G401.6 (cell line): ENCODE measurements at regions not wholly inside any gene's neighbourhood (a gene's known extent, or its start where the extent isn't known, plus 50 kb on each side); places are given as distances from the start of the nearest gene placed in this dataset.

Experiments
- FAIRE-seq: peaks from 2 replicates; lab custom pipeline; 2012; peaks lifted over from hg19 to GRCh38; lab: Jason Lieb, UNC

DNA sequence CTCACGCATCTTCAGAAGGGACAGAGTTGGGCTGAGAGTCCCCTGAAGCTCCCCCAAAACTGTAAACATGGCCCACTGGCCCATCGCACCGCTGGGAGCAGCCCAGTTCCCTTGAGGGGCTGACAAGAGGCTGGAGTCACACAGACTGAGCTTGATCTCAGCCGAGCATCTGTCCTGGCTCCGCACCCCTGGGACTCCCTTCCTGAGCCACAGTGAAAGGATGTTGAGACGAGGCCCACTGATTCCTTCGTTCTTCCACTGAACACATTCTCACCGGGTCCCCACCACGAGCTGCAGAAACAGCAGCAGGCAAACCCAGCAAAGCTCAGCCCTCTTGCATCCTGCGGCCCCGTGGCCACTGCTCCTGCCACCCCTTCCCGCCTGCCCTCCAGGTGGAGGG lies 145.9 kb upstream of the CIBAR2 start:
- FAIRE-seq: no peak

DNA sequence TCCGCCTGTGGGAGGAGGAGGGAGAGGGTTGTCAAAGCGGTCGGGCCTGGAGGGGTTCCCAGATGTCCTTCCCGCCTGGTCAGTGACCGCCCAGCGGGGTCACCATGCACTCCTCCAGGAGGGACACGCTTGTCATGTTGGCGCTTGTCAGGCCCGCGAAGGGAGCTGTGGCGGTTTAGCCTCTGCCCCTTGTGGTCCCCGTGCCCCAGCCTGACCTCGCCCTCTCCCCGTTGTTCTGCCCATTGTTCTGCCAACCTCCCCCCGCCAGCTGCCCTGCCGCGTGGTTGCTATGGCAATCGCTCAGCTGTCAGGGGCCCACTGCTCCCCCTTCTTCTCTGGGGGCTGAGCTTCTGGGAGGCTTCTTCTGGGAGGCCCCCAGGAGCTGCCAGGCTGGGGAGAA lies 146.4 kb upstream of the CIBAR2 start:
- no peak for FAIRE-seq

DNA sequence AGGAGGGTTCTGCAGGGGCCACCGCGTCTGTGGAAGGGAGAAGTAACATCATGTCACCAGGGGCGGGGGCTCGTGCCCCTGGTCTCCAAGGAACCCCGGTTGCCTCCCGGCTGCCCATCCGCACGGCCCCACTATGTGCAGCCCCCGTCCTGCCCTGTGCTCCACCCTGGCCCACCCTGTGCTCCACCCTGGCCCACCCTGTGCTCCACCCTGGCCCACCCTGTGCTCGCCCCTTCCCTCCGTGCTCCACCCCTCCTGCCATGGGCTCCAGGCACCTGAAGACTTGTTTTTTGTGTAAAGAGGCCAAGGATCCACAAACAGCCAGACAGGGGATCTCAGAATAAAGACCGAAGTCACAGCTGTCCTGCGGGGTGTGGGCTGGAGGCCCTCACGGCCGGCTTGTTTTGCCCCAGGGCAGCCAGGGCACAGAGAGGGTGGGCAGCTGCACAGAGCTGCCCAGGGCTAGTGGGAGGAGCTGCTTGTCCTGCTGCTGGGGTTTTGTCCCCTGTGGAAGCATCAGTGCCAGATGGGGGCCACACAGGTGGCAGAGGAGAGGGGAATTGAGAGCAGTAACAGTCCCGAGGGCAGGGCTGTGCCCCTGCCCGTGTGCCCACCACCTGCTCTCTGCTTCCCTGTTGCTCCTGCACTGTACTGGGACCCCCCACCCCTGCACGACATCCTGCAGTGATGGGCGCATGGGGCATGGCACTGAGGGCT lies 147.0 kb upstream of the CIBAR2 start:
- no peak for FAIRE-seq

DNA sequence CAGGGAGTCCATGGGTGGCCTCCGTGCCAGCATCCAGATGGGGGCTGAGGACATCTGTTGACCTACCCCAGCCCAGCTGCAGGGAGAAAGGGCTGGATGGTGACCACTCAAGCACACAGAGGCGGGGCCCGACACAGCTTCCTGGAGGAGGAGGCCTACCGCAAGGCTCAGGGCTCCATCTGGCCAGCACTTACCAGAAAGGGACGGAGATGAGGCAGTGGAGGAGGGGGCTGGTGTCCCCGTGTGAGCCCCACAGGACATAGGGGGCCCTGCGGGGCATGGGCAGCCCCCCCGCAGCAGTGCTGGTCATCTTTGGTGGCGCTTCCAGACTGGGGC lies 147.5 kb upstream of the CIBAR2 start:
- FAIRE-seq: no peak

DNA sequence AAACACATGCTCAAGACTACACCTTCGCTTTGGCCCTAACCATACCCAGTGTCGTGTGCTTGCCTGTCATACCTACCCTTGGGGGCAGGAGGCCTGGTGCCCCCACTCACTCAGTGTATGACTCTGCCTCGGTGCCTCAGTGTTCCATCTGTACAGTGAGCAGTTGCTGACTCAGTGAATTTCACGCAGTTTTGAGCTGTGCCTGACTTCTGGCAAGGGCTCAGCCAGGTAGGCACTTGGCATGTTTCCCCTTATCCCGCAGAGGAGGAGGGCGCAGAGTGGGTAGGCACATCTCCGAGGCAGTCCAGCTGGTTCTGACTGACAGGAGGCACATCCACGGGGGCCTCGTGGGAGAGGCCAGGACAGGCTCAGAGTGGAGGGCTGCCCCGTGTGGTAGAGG lies 148.9 kb upstream of the CIBAR2 start:
- no peak for FAIRE-seq

DNA sequence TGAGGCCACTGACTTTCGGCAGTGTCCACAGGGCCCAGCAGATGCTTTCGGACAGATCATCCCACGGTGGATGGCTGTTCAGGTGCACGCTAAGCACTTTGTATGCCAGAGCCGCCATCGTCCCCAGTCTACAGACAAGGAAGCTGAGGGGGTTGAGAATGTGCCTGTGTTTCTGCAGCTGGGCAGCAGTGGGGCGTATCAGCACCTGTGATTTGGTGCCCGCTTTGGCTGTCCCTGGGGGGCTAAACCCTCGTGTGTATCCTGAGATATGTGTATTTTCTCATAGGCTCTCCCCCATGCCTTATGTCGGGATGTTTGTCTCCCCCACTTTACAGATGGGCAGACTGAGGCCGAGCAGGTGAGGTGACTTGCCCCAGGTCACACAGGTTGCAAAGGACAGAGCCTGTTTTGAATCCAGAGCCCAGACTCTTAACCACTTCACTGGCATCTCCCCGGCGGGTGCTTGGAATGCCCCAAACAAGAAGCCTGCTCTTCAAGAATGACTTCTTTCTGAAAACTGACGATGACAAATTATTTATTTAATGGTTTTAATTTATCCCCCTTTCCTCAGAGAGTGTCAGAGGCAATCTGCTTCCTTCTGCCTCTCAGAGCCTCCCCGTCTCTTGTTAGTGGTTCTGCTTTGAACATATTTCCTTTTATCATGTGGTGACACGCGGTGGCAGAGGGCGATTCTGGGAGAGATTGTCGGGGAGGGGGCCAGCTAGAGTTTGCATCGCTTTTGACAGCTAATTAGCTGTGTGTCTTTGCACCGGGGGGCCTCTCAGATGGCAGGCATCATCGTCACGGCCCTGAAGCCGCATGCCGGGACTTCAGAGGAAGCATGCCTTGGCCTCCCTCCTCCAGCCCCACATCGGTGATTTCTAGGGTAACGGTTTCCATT lies 149.6 kb upstream of the CIBAR2 start:
- no peak for FAIRE-seq

DNA sequence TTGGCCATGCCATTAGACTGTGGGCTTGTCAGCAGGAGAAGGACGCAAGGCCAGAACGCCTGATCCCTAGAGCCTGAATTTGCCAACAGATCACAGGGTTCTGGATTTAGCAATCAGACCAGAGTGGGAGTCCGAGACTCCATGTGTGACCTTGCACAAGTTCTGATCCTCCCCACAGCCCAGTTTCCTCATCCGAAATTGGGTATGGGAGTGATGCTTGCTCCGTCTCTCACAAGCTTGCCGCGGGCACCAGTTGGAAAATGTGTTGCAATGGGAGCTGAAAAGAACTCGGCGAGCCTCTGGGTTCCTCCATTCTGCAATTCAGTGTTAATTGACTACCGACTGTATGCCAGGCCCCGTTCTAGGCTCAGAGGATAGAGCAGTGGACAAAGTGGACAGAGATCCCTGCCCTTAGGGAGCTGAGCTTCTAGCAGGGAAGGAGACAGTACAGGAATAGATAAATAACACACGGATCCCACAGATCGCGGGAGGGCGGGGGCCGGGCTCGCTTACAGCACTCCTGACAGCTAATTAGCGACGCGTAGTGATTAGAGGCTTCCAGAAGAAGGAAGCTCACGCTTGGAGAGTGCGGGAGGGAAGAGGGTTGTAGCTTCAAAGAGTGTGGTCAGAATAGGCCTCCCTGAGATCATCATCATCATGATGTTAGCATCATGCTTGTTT lies 150.4 kb upstream of the CIBAR2 start:
- no peak for FAIRE-seq

DNA sequence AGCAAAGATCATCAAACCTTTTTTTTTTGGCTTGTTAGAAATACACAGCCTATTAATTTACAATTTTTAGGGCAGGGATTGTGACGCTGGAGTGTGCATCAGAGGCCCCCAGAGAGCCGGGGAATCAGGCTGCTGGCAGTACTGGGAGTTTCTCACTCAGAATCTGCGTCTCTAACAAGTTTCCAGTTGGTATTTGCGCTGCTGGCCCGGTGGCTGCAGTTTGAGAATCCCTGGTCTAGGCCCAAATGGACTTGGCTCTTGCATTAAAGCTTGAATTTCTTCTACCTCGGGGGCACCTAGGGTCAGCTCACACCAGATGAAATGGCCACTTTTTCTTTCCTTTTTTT lies 150.9 kb upstream of the CIBAR2 start:
- no peak for FAIRE-seq

DNA sequence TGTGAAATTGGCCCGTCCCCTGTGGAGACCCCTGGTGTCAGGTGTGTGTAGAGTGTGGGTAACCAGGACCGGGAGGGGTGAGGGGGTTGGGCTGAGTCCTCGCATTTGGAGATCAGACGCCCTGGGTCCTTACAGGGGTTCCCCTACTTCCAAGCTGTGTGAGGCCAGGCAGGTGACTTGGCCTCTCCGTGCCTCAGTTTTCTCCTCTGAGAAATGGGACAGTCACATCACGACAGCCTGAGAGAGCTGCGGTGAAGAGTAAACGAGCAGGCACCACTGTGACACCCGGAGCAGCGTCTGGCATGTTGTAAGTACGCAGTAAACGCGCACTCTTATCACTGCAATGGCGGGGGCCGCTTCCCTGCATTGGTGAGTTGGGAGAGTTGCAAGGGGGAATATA lies 152.5 kb upstream of the CIBAR2 start:
- no peak for FAIRE-seq

DNA sequence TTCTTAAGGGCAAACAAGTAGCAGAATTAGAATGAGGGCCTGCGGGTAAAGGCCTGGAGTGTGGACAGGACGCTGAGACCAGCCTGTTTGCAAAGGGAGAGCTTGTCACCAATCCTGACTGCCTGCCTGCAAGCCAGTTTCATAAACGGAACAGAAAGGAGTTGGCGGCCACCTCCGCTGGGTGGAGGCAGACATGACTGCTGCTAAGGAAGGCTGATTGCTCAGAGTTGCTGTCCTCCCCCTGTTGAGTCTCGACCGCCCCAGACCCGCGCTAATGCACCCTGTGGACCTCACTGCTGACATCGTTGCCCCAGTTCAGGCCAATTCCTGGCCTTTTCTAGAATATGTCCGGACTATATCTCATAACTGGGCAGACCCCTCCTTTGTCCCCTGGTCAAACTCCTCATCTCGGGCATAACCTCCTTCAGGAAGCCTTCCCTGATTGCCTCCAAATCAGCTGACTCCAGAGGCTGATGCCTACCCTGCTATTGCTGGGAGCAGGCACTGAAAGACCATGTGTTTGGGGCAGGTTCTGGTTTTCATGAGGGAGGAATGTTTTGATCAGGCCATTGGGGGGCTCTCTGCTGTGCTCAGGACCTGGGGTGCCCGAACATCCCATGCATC lies 153.0 kb upstream of the CIBAR2 start:
- FAIRE-seq: no peak

DNA sequence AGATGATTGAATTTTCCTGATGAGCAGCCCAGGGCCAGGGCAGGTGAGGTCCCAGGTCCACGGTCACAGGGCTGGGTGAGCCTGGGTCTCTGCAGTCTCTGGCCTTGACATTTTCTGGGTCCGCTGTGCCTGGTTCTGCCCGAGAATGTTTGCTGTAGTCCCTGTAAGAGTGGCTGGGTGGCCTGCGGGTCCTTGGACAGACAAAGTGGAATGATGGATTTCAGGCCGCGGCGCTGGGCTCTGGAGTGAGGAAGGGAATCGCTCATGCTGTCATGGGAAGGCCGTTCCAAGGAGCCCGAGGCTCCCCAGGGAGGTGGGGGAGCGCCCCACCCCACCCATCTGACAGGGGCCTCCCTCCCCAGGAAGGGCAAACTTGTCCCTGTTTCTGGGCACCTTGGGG lies 153.5 kb upstream of the CIBAR2 start:
- FAIRE-seq: no peak

DNA sequence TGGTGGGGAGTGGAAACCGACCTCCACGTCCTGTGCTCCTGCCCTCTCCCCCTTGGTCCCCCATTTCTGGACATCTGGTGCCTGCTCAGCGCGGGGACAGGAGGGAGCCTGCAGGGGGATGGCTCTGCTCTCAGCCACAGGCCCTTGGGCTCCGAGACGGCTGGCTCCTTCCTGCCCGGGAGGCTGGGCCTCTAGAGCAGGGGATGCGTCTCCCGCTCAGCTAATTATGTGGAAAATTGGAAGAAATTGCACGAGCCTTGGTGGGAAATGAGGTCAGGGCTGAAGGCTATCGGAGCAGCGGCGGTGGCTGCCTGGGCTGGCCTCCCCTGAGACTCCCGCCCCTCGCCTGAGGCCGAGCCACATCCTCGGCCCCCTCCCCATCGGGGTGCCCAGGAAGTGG lies 154.6 kb upstream of the CIBAR2 start:
- FAIRE-seq: no peak

DNA sequence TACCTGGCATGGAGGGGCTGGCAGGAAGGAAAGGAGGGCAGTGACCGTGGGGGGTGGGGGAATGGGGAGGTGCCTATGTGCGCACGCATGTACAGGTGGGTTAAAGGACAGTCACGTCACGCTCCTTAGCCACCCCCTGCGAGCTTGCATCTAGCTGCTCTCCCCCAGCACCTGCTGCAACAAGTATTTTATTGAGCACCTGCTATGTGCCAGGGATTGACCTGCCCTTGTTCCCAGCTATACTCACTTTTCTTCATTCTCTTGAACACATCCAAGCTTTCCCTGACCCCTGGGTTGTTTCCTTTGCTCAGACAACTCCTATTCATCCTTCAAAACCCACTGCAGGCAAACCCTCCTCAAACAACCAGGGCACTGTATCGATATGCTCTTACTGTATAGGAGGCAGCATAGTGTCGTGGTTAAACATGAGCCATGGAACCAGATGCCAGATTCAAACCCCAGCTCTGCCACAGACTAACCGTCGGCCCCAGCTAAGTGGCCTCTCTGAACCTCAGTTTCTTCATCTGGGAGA lies 155.2 kb upstream of the CIBAR2 start:
- FAIRE-seq: no peak

DNA sequence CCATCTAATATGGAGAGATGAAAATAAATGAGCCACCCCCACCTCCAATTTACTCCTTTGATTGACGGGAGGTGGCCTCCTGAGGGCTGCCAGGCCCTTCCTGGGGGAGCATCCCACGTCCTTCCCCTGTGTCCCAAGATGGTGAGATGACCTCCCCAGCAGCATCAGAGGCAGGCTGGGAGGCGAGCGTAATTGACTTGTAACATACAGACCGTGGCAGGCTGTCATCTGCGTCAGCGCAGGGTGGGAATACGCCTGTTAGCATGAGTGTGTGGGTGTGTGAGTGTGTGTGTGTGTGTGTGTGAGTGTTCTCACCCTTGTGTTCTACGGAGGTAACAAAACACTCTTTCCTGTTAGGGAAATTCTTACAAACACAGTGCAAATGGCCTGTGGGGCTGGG lies 156.9 kb upstream of the CIBAR2 start:
- FAIRE-seq: no peak

DNA sequence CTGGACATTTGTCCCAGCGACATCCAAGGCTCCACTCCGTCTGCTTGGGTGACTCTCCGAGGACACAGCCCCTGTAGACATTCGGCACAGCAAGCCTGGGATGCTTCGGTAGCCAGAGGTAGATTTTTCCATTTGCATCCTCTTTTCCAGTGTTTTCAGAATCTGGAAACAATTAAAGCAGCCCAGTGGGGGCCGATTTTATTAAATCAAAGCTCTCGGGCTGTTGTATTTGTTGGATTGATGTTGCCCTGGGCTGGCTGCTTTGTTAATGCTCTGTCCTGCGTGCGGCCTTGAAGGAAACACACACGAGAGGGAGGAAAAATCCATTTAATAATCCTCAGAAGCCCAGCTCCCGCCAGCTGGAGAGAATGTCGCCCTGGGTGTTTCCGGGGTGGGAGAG lies 158.1 kb upstream of the CIBAR2 start:
- no peak for FAIRE-seq

DNA sequence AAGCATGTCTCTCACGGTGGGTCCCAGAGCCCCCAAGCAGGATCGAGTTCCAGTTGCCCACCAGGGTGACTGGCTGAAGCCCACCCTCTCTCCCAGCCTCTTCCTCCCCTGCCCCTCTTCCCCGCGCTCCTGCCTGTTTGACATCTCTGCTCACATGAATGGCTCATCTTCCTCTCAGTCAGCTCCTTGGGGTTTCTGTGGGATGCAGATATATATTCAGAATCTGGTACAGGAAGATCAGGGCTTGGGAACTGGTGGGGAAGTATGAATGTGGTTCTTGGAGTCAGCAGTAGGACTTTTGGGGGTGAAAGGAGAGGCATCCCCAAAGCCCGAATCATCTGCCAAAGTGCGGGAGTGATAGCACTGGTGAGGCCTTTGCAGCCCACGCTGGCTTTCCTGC lies 158.9 kb upstream of the CIBAR2 start:
- FAIRE-seq: no peak

DNA sequence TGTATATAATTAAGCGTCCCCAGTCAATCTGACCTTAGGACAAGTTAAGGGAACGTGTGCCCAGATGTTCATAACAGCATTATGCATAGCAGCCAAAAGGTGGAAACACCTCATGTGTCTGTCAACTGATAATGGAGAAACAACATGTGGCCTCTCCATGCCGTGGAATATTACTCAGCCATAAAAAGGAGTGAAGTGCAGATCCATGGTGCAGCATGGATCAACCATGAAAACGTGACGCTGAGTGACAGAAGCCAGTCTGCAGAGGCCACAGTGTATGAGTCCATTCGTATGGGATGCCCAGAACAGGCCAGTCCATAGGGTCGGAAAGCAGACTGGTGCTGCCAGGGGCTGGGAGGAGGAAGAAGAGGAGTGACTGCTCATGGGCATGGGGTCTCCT lies 161.0 kb upstream of the CIBAR2 start:
- FAIRE-seq: no peak

DNA sequence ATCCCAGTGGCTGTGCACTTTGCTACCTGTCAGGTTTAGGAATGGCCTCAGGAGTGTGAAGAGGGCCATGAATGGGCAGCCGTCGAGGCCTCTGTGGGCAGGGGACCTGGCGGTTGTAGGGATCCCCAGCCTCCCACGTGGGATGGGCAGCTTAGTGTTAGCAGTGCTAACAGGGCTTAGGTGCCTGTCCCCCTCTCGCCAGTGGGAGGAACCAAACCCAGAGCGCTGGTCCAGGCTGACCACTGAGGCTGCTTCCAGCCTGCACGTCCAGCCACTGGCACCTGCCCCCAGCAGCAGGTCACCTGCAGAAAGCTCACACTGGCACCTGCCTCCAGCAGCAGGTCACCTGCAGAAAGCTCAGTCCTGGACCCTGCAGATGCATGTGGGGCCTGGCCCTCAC lies 162.2 kb upstream of the CIBAR2 start:
- FAIRE-seq: no peak

DNA sequence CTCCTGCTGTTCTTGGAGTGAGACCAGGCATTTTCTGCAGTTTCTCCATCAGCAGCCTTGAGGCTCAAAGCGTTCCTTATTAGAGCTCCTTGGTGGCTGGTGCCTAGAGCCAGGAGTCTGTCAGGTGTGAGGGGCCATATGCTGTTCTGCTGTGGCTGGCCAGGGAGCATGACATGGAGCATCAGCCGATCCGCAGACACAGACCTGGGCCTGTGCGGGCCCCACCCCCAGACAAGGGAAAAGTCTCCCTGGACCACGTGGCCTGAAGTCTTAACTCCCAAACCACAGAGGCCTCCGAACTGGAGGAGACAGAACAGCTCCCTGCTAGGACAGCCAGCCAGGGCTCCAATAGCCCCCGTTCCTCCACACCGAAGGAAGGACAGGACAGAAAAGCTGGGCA lies 162.7 kb upstream of the CIBAR2 start:
- no peak for FAIRE-seq

DNA sequence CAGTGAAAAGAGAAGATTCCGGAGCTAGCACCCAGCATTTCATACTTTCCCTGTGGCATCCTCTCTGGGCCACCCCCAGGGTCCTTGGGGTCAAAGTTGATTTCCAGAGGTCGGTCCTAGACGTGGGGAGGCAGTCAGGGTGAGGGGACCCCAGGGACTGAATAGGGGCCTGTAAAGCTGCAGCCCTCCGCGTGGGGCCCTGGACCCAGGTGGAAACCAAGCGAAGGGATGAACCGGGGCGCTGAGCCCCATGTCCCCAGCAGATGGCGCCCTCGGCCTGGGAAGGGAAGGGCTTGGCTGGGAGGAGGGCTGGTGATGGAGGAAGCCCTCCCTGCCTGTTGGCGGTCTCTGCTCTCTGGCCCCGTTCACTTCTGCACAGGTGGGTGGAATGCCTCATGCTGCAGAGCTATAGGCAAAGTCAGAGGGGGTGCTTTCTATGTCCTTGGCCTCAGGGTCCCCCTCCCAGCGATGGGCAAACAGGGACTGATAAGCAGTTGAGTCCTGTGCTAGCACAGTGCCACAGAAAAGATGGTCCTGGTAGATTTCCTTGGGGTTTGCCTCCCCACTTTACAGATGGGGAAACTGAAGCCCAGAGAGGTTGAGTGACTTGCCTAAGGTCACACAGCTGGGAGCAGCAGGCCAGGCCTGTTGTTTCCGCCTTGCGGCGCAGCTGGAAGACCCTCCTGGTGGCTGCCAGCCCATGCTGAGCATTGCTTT lies 163.4 kb upstream of the CIBAR2 start:
- FAIRE-seq: peak; percentile 42

DNA sequence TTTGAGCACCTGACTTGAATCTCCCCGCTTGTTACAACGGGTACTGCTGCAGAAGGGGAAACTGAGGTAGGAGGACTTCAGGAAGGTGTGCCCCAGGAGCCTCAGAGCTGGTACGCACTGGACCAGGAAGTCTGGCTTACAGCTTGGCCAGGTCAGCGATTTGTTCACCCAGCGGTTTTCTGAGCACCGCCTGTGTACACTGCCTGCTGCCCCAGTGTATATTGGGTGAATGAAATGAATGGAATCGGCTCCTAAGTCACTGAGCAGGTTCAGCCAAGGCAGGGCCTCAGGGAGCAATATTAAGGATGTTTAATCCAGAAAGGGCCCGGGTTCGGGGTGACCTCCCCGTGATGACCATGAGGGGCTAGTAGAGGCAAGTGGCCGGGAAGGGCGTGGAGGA lies 164.0 kb upstream of the CIBAR2 start:
- no peak for FAIRE-seq

DNA sequence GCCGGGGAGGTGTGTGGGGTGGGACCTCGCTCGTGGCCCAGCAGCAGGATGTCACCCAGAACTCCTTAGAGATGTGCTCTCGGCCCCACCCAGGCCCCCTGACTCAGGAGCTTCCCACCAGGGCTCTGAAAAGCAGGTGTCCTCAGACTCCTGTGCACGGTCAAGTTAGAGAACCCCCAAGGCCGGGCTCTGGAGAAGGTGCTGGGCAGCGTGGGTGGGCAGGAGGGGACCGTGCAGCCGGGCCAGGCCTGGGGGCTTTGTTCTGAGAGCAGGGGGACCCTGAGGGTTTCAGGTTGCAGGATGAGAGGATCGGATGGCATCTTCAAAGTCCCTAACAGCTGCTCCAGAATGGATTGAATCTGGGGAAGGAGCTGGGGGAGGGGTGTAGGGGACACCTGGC lies 164.4 kb upstream of the CIBAR2 start:
- FAIRE-seq: no peak
